ENCODE measurements at regions not wholly inside any gene's neighbourhood (a gene's known extent, or its start where the extent isn't known, plus 50 kb on each side); places are given as distances from the start of the nearest gene placed in this dataset.

- Histone ChIP-seq H3K36me3 (no peaks in the 10 kb centered on the region), H3K27ac (no peak overlapping the region), H3K4me3 (ENCODE audit: low read depth, low read length) (no peak overlapping the region), H3K9me3 (ENCODE audit: severe bottlenecking) (peaks cover 27% of the 10 kb centered on the region), H3K27me3 (ENCODE audit: insufficient read depth, low read depth, severe bottlenecking) (no peaks in the 10 kb centered on the region)
- no peak for TF ChIP-seq CTCF (IDR thresholded peaks at IDR 0.05; ENCODE audit: low read depth, low read length)
- DNase-seq: no peak
Measured at GRCh38 chr15:62257996-62258521, 93.0 kb upstream of the C2CD4B start.

GRCh38 chr15:62262305-62262941 lies 97.3 kb upstream of the C2CD4B start:
- no peak overlapping the region; the same call in 1 of the 2 replicates for H3K27ac ChIP-seq
- H3K27me3 ChIP-seq (ENCODE audit: insufficient read depth, low read depth, severe bottlenecking): no peaks in the 10 kb centered on the region
- peaks cover 34% of the 10 kb centered on the region for H3K9me3 ChIP-seq (ENCODE audit: severe bottlenecking)
- no peak for TF ChIP-seq CTCF (IDR thresholded peaks at IDR 0.05; ENCODE audit: low read depth, low read length)
- H3K4me3 ChIP-seq (ENCODE audit: low read depth, low read length): no peak overlapping the region
- H3K36me3 ChIP-seq: no peaks in the 10 kb centered on the region
- no peak for DNase-seq

GRCh38 chr15:62264196-62264595 lies 99.1 kb upstream of the C2CD4B start:
- Histone ChIP-seq H3K27ac (no peak overlapping the region), H3K27me3 (ENCODE audit: insufficient read depth, low read depth, severe bottlenecking) (no peaks in the 10 kb centered on the region), H3K4me3 (ENCODE audit: low read depth, low read length) (no peak overlapping the region), H3K9me3 (ENCODE audit: severe bottlenecking) (peaks cover 39% of the 10 kb centered on the region), H3K36me3 (no peaks in the 10 kb centered on the region)
- DNase-seq: no peak
- TF ChIP-seq CTCF (IDR thresholded peaks at IDR 0.05; ENCODE audit: low read depth, low read length): no peak

- no peak for DNase-seq
- no peaks in the 10 kb centered on the region for H3K36me3 ChIP-seq
- H3K27ac ChIP-seq: no peak overlapping the region
- H3K9me3 ChIP-seq (ENCODE audit: severe bottlenecking): peaks cover 16% of the 10 kb centered on the region
- no peak for TF ChIP-seq CTCF (IDR thresholded peaks at IDR 0.05; ENCODE audit: low read depth, low read length)
- no peaks in the 10 kb centered on the region for H3K27me3 ChIP-seq (ENCODE audit: insufficient read depth, low read depth, severe bottlenecking)
- H3K4me3 ChIP-seq (ENCODE audit: low read depth, low read length): no peak overlapping the region
Measured at GRCh38 chr15:62269504-62269903, 104.4 kb upstream of the C2CD4B start.

GRCh38 chr15:62270216-62270921 lies 105.3 kb upstream of the C2CD4B start:
- H3K4me3 ChIP-seq (ENCODE audit: low read depth, low read length): no peak overlapping the region
- H3K27ac ChIP-seq: no peak overlapping the region
- H3K36me3 ChIP-seq: no peaks in the 10 kb centered on the region
- TF ChIP-seq CTCF (IDR thresholded peaks at IDR 0.05; ENCODE audit: low read depth, low read length): no peak
- no peak for DNase-seq
- H3K9me3 ChIP-seq (ENCODE audit: severe bottlenecking): peaks cover 16% of the 10 kb centered on the region
- no peaks in the 10 kb centered on the region for H3K27me3 ChIP-seq (ENCODE audit: insufficient read depth, low read depth, severe bottlenecking)

All from WERI-Rb-1 (cell line).